ENCODE measurements at regions not wholly inside any gene's neighbourhood (a gene's known extent, or its start where the extent isn't known, plus 50 kb on each side); places are given as distances from the start of the nearest gene placed in this dataset.

- H3K9ac ChIP-seq (ENCODE audit: low read depth, low read length) = no peak overlapping the region
- H3K27me3 ChIP-seq (ENCODE audit: control insufficient read depth, insufficient read depth, low read length) = no peaks in the 10 kb centered on the region
- H3K36me3 ChIP-seq (ENCODE audit: control insufficient read depth, insufficient read depth, low read length) = no peaks in the 10 kb centered on the region
- no peaks in the 10 kb centered on the region for H3K4me1 ChIP-seq (ENCODE audit: control insufficient read depth, insufficient read depth, low read length)
- no peak overlapping the region for H3K4me3 ChIP-seq (ENCODE audit: low read depth, low read length)
- no peaks in the 10 kb centered on the region for H3K9me3 ChIP-seq (ENCODE audit: control insufficient read depth, insufficient read depth, low read length)
Observed at GRCh38 chr6:122286512-122286911, 112.9 kb upstream of the HSF2 start.

- Histone ChIP-seq H3K27me3 (ENCODE audit: control insufficient read depth, insufficient read depth, low read length) (no peaks in the 10 kb centered on the region), H3K9me3 (ENCODE audit: control insufficient read depth, insufficient read depth, low read length) (no peaks in the 10 kb centered on the region), H3K4me1 (ENCODE audit: control insufficient read depth, insufficient read depth, low read length) (no peaks in the 10 kb centered on the region), H3K36me3 (ENCODE audit: control insufficient read depth, insufficient read depth, low read length) (no peaks in the 10 kb centered on the region), H3K9ac (ENCODE audit: low read depth, low read length) (no peak overlapping the region), H3K4me3 (ENCODE audit: low read depth, low read length) (no peak overlapping the region)
Observed at GRCh38 chr6:122289762-122290539, 109.5 kb upstream of the HSF2 start.

- Histone ChIP-seq H3K4me1 (ENCODE audit: control insufficient read depth, insufficient read depth, low read length) (no peaks in the 10 kb centered on the region), H3K36me3 (ENCODE audit: control insufficient read depth, insufficient read depth, low read length) (no peaks in the 10 kb centered on the region), H3K4me3 (ENCODE audit: low read depth, low read length) (no peak overlapping the region), H3K27me3 (ENCODE audit: control insufficient read depth, insufficient read depth, low read length) (no peaks in the 10 kb centered on the region), H3K9me3 (ENCODE audit: control insufficient read depth, insufficient read depth, low read length) (no peaks in the 10 kb centered on the region), H3K9ac (ENCODE audit: low read depth, low read length) (no peak overlapping the region)
Observed at GRCh38 chr6:122297010-122297409, 102.4 kb upstream of the HSF2 start.

GRCh38 chr6:122302067-122302466, 97.4 kb upstream of the HSF2 start:
- Histone ChIP-seq H3K9me3 (ENCODE audit: control insufficient read depth, insufficient read depth, low read length) (no peaks in the 10 kb centered on the region), H3K27me3 (ENCODE audit: control insufficient read depth, insufficient read depth, low read length) (no peaks in the 10 kb centered on the region), H3K9ac (ENCODE audit: low read depth, low read length) (no peak overlapping the region), H3K4me3 (ENCODE audit: low read depth, low read length) (no peak overlapping the region), H3K4me1 (ENCODE audit: control insufficient read depth, insufficient read depth, low read length) (no peaks in the 10 kb centered on the region), H3K36me3 (ENCODE audit: control insufficient read depth, insufficient read depth, low read length) (no peaks in the 10 kb centered on the region)

- Histone ChIP-seq H3K4me1 (ENCODE audit: control insufficient read depth, insufficient read depth, low read length) (no peaks in the 10 kb centered on the region), H3K36me3 (ENCODE audit: control insufficient read depth, insufficient read depth, low read length) (no peaks in the 10 kb centered on the region), H3K27me3 (ENCODE audit: control insufficient read depth, insufficient read depth, low read length) (no peaks in the 10 kb centered on the region), H3K9me3 (ENCODE audit: control insufficient read depth, insufficient read depth, low read length) (peaks cover 5% of the 10 kb centered on the region), H3K4me3 (ENCODE audit: low read depth, low read length) (no peak overlapping the region), H3K9ac (ENCODE audit: low read depth, low read length) (no peak overlapping the region)
Observed at GRCh38 chr6:122307577-122307976, 91.9 kb upstream of the HSF2 start.

GRCh38 chr6:122308074-122308473, 91.4 kb upstream of the HSF2 start:
- Histone ChIP-seq H3K27me3 (ENCODE audit: control insufficient read depth, insufficient read depth, low read length) (no peaks in the 10 kb centered on the region), H3K4me1 (ENCODE audit: control insufficient read depth, insufficient read depth, low read length) (no peaks in the 10 kb centered on the region), H3K9me3 (ENCODE audit: control insufficient read depth, insufficient read depth, low read length) (peaks cover 5% of the 10 kb centered on the region), H3K36me3 (ENCODE audit: control insufficient read depth, insufficient read depth, low read length) (no peaks in the 10 kb centered on the region), H3K9ac (ENCODE audit: low read depth, low read length) (no peak overlapping the region), H3K4me3 (ENCODE audit: low read depth, low read length) (no peak overlapping the region)

- Histone ChIP-seq H3K9me3 (ENCODE audit: control insufficient read depth, insufficient read depth, low read length) (peaks cover 7% of the 10 kb centered on the region), H3K27me3 (ENCODE audit: control insufficient read depth, insufficient read depth, low read length) (no peaks in the 10 kb centered on the region), H3K4me1 (ENCODE audit: control insufficient read depth, insufficient read depth, low read length) (no peaks in the 10 kb centered on the region), H3K9ac (ENCODE audit: low read depth, low read length) (no peak overlapping the region), H3K4me3 (ENCODE audit: low read depth, low read length) (no peak overlapping the region), H3K36me3 (ENCODE audit: control insufficient read depth, insufficient read depth, low read length) (no peaks in the 10 kb centered on the region)
Observed at GRCh38 chr6:122315842-122316241, 83.6 kb upstream of the HSF2 start.

GRCh38 chr6:122322824-122323223, 76.6 kb upstream of the HSF2 start:
- Histone ChIP-seq H3K4me1 (ENCODE audit: control insufficient read depth, insufficient read depth, low read length) (no peaks in the 10 kb centered on the region), H3K4me3 (ENCODE audit: low read depth, low read length) (no peak overlapping the region), H3K9ac (ENCODE audit: low read depth, low read length) (no peak overlapping the region), H3K9me3 (ENCODE audit: control insufficient read depth, insufficient read depth, low read length) (no peaks in the 10 kb centered on the region), H3K27me3 (ENCODE audit: control insufficient read depth, insufficient read depth, low read length) (no peaks in the 10 kb centered on the region), H3K36me3 (ENCODE audit: control insufficient read depth, insufficient read depth, low read length) (no peaks in the 10 kb centered on the region)

GRCh38 chr6:122323361-122323760, 76.1 kb upstream of the HSF2 start:
- no peak overlapping the region for H3K9ac ChIP-seq (ENCODE audit: low read depth, low read length)

GRCh38 chr6:122330315-122330714, 69.1 kb upstream of the HSF2 start:
- Histone ChIP-seq H3K27me3 (ENCODE audit: control insufficient read depth, insufficient read depth, low read length) (no peaks in the 10 kb centered on the region), H3K36me3 (ENCODE audit: control insufficient read depth, insufficient read depth, low read length) (no peaks in the 10 kb centered on the region), H3K4me3 (ENCODE audit: low read depth, low read length) (no peak overlapping the region)

More at GRCh38 chr6:122323361-122323760, 76.1 kb upstream of the HSF2 start:
- no peaks in the 10 kb centered on the region for H3K36me3 ChIP-seq (ENCODE audit: control insufficient read depth, insufficient read depth, low read length)
- no peak overlapping the region for H3K4me3 ChIP-seq (ENCODE audit: low read depth, low read length)
- H3K27me3 ChIP-seq (ENCODE audit: control insufficient read depth, insufficient read depth, low read length) = no peaks in the 10 kb centered on the region
- H3K4me1 ChIP-seq (ENCODE audit: control insufficient read depth, insufficient read depth, low read length) = no peaks in the 10 kb centered on the region
- no peaks in the 10 kb centered on the region for H3K9me3 ChIP-seq (ENCODE audit: control insufficient read depth, insufficient read depth, low read length)

GRCh38 chr6:122337645-122338044, 61.8 kb upstream of the HSF2 start:
- no peaks in the 10 kb centered on the region for H3K9me3 ChIP-seq (ENCODE audit: control insufficient read depth, insufficient read depth, low read length)
- no peaks in the 10 kb centered on the region for H3K36me3 ChIP-seq (ENCODE audit: control insufficient read depth, insufficient read depth, low read length)
- H3K4me3 ChIP-seq (ENCODE audit: low read depth, low read length) = no peak overlapping the region
- H3K9ac ChIP-seq (ENCODE audit: low read depth, low read length) = no peak overlapping the region
- H3K27me3 ChIP-seq (ENCODE audit: control insufficient read depth, insufficient read depth, low read length) = no peaks in the 10 kb centered on the region
- no peaks in the 10 kb centered on the region for H3K4me1 ChIP-seq (ENCODE audit: control insufficient read depth, insufficient read depth, low read length)

More at GRCh38 chr6:122330315-122330714, 69.1 kb upstream of the HSF2 start:
- Histone ChIP-seq H3K4me1 (ENCODE audit: control insufficient read depth, insufficient read depth, low read length) (no peaks in the 10 kb centered on the region), H3K9ac (ENCODE audit: low read depth, low read length) (no peak overlapping the region), H3K9me3 (ENCODE audit: control insufficient read depth, insufficient read depth, low read length) (no peaks in the 10 kb centered on the region)

GRCh38 chr6:122339661-122340060, 59.8 kb upstream of the HSF2 start:
- Histone ChIP-seq H3K9ac (ENCODE audit: low read depth, low read length) (no peak overlapping the region), H3K27me3 (ENCODE audit: control insufficient read depth, insufficient read depth, low read length) (no peaks in the 10 kb centered on the region), H3K9me3 (ENCODE audit: control insufficient read depth, insufficient read depth, low read length) (no peaks in the 10 kb centered on the region), H3K4me3 (ENCODE audit: low read depth, low read length) (no peak overlapping the region), H3K36me3 (ENCODE audit: control insufficient read depth, insufficient read depth, low read length) (no peaks in the 10 kb centered on the region), H3K4me1 (ENCODE audit: control insufficient read depth, insufficient read depth, low read length) (no peaks in the 10 kb centered on the region)
